Myocyte (in vitro differentiated cells): ENCODE measurements at regions not wholly inside any gene's neighbourhood (a gene's known extent, or its start where the extent isn't known, plus 50 kb on each side); places are given as distances from the start of the nearest gene placed in this dataset.
A peak's percentile ranks its signal among the peaks of the same experiment; 100 is the strongest.

Experiments used
- DNase-seq: peaks from one replicate; pipeline ENCODE4 v3.0.0-alpha.2; 2012; ENCODE audit warnings: low read depth

- DNase-seq: peak; percentile 69
Measured at GRCh38 chr16:86664522-86665318, 86.4 kb downstream of the FOXL1 start.

- DNase-seq: no peak
Measured at GRCh38 chr16:86665319-86665675, 86.9 kb downstream of the FOXL1 start.

- no peak for DNase-seq
Measured at GRCh38 chr16:86665929-86666328, 87.6 kb downstream of the FOXL1 start.

GRCh38 chr16:86667035-86667434, 88.7 kb downstream of the FOXL1 start:
- DNase-seq: peak; percentile 54

- DNase-seq: peak; percentile 43
Measured at GRCh38 chr16:86668136-86668910, 90.0 kb downstream of the FOXL1 start.

GRCh38 chr16:86669285-86669805, 91.0 kb downstream of the FOXL1 start:
- no peak for DNase-seq

GRCh38 chr16:86669937-86670749, 91.8 kb downstream of the FOXL1 start:
- DNase-seq: peak; percentile 66

GRCh38 chr16:86670750-86671234, 92.4 kb downstream of the FOXL1 start:
- DNase-seq: no peak

- DNase-seq: no peak
Measured at GRCh38 chr16:86671486-86672178, 93.3 kb downstream of the FOXL1 start.

GRCh38 chr16:86672179-86672863, 94.0 kb downstream of the FOXL1 start:
- no peak for DNase-seq

- DNase-seq: no peak
Measured at GRCh38 chr16:86673090-86673955, 95.0 kb downstream of the FOXL1 start.

GRCh38 chr16:86673956-86674453, 95.7 kb downstream of the FOXL1 start:
- DNase-seq: no peak

- DNase-seq: no peak
Measured at GRCh38 chr16:86676254-86676670, 97.9 kb downstream of the FOXL1 start.

- no peak for DNase-seq
Measured at GRCh38 chr16:86679490-86679889, 101.1 kb downstream of the FOXL1 start.

GRCh38 chr16:86680162-86680561, 101.8 kb downstream of the FOXL1 start:
- DNase-seq: peak; percentile 29

GRCh38 chr16:86680661-86681030, 102.3 kb downstream of the FOXL1 start:
- no peak for DNase-seq

- no peak for DNase-seq
Measured at GRCh38 chr16:86681031-86681756, 102.8 kb downstream of the FOXL1 start.

GRCh38 chr16:86681757-86682106, 103.4 kb downstream of the FOXL1 start:
- DNase-seq: no peak
